IPS-NIHi7 (cell line): ENCODE measurements at regions not wholly inside any gene's neighbourhood (a gene's known extent, or its start where the extent isn't known, plus 50 kb on each side); places are given as distances from the start of the nearest gene placed in this dataset.
A peak's percentile ranks its signal among the peaks of the same experiment; 100 is the strongest.

Experiments
- DNase-seq: peaks from one replicate; pipeline ENCODE4 v3.0.0; 2012; ENCODE audit warnings: mixed read lengths; ENCODE audit errors: extremely low spot score

DNA sequence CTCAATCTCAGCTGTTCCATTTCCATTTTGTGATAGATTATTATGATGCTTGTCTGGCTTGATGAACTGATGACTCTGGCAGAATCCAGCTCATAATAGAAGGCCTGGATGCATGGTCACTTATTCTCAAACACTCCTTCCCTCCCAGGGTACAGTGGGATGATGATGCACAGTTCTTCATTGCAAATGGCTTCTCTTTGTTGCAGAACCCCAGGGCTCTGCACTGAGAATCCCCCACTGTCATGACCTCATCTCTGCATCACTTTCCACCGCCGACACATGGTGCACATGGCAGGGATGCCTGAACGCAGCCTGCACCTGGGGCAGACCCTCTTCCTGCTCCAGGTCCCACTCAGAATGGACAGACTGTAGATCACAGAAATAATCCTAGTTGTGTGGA, 515.6 kb upstream of the NR2F2 start:
- DNase-seq: no peak

DNA sequence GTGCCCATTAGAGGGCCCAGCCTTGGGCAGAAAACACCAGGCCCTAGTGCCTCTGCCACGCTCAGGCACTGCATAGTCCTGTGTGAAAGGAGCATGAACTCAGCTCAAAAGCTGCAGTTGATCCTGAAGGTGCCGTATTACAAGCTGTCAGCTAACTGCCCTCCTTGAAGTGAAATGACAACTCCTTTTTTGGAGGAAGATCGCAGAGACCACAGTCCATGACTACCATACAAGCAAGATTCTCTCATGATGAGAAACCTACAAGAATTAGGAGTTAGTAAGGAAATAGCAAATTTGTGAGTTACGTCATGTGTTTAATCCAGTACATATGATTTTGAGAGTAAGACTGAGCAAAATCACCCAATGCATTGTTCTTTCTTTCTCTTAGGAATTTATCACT, 513.9 kb upstream of the NR2F2 start:
- DNase-seq: no peak

DNA sequence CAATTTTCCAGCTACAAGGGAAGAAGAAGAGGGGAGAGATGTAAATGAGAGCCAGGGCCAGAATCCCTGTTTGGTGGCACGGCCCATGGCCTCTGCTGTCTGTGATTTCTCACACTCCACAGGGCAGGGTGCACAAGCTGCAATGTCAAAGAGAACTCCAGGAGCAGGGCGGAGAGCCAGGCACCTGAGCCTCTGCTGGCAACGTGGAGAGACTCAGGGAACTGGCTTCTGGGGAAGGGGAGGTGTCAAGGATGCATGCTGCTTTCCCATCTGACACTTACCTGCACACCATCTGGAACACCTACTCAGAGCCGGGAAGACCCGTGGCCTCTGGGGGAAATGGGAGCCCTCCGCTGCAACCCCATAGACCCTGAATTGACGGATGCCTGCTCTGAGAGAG, 507.5 kb upstream of the NR2F2 start:
- no peak for DNase-seq

DNA sequence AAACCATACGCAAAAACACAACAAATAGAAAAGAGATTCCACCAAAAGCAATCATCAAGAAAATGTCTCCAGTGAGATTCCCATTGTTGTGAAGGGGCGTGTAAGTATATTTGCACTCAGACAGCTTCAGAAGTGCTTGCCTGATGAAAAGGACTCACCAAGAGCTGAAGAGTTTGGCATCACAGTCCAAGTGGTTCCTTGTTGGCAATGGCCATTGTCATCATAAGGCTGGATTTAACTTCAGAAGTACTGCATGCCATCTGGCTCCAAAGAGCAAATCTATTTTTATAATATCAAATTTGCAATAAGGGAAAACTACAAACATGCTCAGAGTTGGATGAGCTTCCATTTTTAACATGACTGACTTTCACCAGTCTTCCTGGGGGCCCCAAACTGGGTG, 505.3 kb upstream of the NR2F2 start:
- no peak for DNase-seq

DNA sequence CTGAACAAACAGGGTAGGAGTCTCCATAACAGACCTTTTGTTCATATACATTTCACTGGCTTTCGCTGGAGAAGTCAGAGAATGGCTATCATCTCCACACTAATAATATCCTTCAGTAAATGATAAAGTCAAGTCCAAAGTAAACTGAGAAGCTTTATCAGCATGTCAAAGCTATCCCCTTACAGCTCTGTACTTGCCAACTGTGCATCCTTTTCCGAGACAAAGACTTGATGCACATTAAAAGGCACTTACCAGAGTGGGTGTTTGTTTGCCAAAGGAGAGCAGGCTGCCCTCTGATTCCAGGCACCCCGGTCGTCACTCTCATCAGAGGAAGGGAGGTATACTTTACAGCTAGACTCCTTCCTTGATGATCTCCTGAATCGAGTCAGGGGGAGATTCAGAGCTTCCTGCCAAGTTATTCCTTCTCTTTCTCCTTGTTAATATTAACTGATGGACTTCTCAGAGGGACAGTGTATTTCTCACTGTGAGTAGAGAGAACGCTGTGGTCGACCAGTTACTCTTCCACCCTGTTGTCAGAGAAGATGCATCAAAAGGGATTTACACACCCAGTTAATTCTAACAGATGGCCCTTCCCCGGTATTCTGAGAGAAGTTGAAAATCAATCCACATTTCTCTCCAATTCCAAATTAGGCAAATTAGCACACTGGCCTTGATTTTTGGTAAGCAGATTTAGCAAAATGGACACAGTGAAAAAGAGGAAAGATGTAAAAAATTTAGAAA, 504.7 kb upstream of the NR2F2 start:
- no peak for DNase-seq

DNA sequence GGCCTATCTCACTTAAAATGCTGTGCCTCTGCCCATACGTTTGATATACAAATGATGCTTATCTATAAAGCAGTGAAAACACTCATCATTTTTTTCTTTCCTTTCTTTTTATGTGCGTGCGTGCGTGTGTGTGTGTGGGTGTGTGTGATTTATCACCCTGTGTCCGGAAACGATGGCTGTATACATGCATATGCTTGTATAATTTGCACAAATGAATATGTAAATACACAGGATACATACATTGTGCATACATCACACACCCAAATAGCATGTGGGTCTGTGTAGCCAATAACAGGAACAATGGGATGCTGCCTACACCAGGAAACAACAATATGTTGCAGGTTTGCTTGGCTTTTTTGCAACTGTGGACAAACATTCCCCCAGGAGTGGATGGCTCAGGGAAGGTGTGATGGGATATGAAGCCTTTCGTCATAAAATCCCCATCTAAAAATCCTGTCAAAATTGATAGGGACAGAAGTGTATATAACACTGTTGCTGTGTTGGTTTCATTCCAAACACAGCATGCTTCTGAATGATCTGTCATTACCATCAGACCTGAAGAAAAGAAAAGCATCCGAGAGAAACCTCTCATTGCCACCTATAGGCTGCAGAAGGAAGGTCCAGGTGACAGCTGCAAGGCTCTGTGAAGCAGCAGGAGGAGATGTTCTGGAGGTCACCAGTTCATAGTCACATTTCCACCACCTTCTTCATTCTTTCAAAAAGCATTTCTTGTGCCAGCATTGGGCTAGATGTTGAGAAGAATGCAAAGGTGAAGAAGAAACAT, 503.9 kb upstream of the NR2F2 start:
- peak; percentile 36 for DNase-seq

DNA sequence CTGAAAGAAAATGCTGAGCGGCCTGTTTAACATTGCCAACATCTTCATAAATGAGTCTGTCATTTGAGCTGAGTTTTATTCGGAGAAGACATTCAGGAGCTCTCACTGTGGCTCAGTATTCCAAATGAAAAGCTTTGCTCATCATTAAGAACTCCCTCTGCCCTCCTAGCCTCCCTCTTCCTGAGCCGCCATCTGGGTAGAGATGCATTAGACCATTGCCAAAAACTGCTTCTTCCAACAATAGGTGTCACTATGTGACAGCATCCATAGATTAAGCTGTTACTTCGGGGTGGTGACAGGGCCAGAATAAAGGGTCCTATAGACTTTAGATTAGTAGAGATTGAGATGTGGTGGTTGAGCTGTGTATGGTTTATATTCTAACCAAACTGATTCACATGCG, 501.4 kb upstream of the NR2F2 start:
- DNase-seq: no peak

DNA sequence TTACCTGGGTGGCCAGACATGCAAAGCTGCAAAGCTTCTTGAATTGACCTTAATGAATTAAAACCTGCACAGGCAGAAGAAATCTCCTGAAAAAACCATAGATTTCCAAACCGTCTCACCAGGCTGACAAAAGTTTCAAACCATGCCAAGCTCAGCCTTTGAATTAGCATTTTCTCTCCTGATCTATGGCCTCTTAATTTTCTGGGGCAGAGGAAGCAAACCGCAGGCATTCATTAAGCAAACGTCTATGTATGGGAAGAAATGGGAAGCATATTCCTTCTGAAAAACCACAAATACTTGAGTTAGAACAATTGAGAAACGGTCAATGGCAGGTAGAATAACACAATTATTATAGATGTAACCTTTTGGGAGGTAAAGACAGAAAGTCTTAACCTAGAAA, 500.2 kb upstream of the NR2F2 start:
- DNase-seq: no peak

DNA sequence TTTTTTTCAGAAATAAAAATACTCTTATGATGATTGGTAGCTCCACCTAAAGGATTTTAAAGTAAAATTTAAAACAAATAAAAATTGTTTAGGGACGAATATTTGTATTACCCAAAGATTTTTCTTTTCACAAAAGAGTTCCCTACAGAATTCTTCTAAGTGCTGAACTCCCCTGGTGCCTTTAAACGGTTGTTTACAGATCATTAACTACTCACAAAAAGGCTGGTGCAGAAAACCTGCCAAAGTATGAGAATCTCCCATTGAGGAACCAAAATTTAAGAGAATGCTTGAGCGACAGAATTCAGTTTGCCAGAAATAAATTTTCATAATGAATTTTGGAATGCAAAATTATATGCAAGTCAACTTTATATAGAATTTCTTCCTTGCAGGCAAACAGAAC, 497.8 kb upstream of the NR2F2 start:
- DNase-seq: peak; percentile 23

DNA sequence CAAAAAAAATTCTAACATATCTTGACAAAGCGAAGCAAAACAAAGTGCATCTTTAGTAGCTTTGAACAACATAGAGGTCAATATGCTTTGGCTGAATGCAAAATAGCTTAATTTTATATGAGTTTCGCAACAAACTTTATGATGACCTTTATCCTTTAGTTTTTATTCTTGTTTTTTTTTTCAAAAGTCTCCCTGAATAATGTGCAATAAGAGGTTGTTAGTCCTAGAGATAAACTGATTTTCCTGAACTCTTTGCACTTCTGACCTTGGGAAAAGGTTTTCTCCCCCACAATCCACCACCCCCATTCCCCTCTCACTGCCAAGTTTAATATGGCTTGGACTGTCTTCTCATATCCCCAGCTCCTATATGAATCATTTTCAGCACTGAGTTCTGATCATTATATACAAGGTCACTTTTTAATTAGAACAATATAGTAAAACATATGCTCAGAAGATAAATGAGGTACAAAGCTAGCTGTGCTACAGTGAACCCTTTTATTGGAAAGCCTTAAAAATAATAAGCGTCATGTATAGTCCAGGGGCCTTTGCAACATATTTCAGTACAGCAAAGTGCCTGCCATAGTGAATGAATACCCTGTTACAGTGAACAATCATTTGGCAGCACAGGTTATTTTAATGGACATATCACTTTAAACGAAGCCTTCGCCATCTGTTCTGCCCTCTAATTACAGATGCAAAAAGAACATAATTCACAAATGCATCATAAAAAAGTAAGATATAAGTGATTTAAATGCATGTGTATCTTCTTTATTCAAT, 496.3 kb upstream of the NR2F2 start:
- no peak for DNase-seq

DNA sequence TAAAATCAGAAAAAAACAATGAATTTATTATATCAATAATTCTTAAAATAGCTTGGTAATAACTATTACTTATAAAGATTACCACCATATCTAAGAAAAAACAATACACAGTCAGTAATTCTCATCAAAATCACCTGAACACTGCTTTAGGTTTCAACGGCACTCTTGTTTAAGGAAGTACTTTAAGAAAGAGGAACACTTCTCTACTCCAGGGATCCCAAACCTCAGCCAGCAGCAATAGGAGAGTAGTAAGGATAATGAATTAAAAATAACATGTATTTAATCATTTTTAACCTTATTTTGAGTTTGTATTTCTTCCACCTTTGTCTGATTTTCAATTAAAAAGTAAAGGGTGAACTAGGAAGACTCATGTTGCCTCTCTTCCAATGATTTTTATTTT, 494.0 kb upstream of the NR2F2 start:
- DNase-seq: no peak

DNA sequence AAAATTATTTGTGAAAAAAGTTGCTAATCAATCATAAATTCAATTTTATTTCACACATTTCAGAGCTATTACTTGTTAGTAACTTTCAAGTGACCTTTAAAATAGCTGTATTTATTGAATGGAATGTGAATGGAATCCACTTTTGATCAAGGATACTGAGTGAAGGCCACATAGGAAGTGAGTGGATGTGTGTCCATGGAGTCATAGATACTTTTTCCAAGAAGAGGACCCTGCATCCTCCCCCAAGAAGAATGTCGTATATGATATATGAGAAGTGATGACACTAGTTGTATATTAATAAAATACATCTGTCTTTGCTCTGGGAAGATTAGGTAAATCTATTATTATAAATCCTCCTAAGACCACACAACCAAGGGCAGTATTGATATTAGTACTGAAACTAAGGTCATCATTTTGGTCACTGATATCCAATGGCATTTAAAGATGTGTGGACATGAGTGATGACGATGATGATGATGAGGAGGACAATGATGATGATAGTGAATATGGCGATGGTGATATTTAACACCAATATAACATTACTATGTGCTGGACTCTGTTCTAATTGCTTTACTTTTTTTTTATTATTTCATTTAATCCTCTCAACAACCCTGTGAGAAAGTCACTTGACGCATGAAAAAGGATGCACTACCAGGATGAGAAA, 493.0 kb upstream of the NR2F2 start:
- no peak for DNase-seq

DNA sequence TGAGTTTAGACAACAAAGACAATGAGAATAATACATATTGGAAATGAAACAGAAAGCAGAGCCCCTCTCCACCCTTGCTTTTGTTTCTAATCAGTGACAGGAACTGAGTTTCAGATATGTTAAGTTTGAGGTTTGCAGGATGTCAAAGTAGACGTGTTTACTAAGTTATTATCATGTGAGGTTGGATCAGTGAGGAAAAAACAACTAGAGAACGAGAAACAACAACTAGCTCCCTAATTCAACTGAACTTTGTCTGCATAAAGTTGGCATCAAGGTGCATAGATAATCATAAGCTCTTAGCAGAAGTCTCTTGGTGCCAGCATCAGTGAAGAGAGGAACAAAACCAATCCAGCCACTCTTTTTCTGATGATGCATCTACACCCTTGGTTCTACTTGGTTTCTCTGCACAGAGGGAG, 491.1 kb upstream of the NR2F2 start:
- no peak for DNase-seq

DNA sequence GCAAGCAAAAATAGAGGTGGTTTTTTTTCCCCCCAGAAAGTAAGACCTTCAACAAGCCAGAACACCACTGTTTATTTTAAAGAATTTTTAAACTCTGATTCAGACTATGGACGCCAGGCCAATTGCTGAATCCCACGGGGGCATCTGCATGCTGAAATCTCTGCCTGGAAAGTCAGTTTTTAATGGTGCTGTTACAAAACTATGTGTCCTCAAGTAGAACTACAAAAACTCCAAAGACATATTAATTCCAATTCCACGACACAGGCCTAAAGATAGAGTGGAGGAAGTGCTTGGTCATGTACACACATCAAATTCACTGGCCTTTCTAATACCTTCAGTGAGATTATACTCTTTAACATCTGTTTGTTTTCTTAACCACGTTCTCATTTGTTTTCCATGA, 490.5 kb upstream of the NR2F2 start:
- no peak for DNase-seq

DNA sequence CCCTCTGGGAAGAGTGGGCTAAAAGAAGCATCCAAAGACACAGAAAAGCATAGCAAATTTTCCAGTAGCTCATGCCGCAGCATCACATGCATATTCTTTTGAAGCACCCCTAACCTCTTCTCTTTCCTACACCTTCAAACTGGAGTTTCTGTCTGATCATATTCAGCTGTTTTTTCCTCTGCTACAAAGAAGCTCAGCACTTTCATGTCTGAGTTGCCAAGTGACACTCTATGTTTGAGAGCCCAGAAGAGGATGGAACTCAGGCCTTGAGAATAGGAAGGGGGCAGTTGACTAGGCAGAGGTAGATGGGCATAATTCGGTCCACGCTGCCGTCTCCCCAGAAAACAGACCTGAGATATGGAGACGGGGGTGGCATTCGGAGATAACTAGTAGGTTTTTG, 489.6 kb upstream of the NR2F2 start:
- no peak for DNase-seq

DNA sequence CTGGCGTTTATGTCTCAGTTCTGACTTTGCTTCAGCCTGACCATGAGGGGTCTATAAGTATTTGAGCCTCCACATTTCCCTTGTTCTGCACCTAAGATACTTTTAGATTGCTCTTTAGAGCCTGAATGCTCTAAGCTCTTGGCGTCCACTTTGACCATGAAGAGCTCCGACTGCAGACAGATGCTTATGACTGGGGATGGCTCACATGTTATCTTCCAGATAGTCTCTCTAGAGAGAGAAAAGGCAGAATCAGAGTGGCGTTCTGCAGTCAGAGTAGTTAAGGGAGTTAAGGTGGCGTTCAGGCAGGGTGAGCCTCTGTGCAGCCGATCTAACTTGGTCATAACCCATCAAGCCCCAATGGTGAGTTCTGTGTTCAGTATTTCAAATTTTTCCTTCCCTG, 487.9 kb upstream of the NR2F2 start:
- no peak for DNase-seq

DNA sequence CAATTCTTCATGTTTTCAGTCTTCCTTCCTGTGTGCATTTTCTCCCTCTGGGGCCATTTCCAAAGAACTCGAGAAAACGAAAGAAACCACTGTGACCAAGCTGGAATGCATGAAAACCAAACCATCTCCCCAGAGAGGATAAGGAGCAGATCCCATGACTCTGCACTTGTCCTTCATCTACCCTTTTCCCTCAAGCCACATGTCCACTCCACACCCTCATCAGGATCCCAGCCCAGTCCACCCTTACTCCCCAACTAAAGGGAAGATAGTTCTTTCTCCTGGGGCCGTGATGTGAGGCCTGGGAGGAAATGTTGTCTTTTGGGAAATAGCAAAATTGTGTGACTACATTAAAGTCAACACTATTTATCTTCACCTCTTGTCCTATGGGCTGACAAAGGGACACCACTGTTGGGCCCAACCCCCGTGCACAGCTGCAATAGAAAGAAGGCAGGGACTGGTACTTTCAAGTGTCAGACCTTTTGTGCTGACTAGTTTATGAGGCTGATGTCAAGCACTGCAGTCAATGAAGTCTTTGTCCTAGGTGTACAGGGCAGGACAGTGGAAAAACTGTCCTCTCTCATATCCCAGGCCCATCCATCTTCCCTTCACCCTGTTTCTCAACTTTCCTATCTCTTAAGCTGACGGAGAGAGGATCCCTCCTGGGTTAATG, 487.1 kb upstream of the NR2F2 start:
- no peak for DNase-seq

DNA sequence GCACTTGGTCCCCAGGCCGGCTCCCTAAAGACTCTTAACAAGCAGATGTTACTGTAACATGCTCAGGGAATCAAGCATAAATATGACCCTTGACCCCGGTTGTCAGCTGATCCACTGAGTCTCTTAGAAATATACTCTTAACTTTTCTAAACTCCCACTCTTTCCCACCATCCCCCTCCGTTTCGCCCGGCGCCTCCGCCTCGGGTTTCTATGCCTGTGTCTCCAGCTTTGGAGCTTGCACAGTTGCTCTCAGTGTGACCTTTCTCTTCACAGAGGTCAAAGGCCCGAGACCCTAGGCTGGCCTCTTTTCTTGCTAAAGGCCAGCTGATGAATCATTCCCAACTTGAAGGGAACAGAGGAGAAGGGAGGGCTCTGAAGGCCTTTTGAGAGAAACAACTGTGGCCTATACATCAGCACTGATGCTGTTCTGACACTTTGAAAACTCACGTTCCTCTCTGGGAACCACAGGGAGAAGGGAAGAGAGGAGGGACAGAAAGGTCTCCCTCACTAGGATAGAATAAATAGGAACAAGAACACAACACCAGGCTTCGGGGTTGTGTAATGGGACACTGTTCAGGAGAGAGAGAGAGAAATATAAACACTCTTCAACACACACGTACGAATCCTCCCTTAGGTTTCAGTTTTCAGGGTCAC, 484.5 kb upstream of the NR2F2 start:
- DNase-seq: no peak

DNA sequence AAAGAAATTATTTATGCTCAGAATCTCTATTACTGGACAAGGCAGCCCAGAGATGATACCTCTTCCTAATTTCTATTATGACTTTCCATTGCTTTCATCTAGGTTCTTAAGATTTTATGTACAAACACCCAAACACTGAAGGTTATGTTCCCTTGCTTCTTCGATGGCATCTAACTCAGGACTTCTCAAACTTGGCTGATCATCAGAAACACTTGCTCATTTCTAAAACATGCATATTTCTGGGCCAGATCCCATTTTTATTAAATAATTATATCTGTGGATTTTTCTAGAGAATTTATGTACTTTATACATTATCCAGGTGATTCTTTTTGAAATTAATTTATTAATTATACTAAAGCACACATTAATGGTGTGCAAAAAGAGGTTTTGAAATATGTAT, 482.4 kb upstream of the NR2F2 start:
- no peak for DNase-seq

DNA sequence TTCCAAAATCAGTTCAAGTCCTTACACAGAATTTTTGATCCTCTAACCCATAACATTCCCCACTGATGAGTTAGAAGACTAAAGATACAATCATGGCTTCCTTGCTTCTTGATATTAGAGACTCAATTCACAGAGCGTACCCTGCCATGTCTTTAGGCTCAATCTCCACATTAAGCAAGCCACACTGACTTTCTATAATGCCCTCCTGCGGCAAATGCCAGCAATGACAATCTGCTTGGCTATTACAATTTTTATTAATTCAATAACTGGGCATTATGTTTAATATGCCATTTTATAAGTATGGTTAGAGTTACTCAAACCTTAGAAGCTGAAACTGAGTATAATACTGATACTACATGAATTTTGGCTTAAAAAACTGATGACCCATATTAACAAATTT, 479.7 kb upstream of the NR2F2 start:
- DNase-seq: no peak

DNA sequence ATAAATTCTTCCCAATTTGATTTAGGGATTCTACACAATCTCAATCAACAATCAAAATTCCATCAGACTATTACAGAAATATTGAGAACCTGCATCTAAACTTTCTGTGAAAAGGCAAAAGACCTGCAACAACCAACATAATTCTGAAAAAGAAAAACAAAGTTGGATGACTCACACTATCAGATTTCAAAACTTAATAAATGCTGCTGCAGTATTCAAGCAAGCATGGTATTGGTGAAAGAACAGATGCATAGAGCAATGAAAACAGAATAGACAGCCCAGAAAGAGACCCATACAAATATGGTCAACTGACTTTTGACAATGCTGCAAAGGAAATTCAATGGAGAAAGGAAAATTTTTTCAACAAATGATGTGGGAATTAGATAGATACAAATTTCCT, 477.1 kb upstream of the NR2F2 start:
- DNase-seq: no peak
